ENCODE measurements at regions not wholly inside any gene's neighbourhood (a gene's known extent, or its start where the extent isn't known, plus 50 kb on each side); places are given as distances from the start of the nearest gene placed in this dataset.

DNA sequence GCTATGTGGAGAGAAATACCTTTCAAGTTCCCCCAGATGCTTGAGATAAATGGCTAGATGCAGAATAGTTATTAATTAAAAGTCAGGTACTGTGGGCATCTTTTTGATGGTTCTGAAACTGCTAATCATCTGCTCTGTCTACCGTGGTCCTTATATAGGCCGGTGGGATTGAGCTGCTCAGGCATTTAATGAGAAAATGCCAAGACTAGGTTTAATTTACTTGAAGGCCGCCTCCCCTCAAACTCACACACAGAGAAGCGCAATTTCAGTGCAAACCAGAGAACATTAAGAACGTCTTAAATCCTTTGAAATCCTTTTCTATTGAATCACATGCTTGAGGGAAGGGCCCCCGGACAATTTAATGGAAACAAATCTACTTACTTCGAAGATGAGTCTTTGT, 136.4 kb upstream of the CRBN start:
- TF ChIP-seq, protein P1, sequence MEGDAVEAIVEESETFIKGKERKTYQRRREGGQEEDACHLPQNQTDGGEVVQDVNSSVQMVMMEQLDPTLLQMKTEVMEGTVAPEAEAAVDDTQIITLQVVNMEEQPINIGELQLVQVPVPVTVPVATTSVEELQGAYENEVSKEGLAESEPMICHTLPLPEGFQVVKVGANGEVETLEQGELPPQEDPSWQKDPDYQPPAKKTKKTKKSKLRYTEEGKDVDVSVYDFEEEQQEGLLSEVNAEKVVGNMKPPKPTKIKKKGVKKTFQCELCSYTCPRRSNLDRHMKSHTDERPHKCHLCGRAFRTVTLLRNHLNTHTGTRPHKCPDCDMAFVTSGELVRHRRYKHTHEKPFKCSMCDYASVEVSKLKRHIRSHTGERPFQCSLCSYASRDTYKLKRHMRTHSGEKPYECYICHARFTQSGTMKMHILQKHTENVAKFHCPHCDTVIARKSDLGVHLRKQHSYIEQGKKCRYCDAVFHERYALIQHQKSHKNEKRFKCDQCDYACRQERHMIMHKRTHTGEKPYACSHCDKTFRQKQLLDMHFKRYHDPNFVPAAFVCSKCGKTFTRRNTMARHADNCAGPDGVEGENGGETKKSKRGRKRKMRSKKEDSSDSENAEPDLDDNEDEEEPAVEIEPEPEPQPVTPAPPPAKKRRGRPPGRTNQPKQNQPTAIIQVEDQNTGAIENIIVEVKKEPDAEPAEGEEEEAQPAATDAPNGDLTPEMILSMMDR (IDR thresholded peaks at IDR 0.05), result no peak
- no peak for TF ChIP-seq POLR2A (IDR thresholded peaks at IDR 0.05)
